ENCODE measurements at regions not wholly inside any gene's neighbourhood (a gene's known extent, or its start where the extent isn't known, plus 50 kb on each side); places are given as distances from the start of the nearest gene placed in this dataset.

DNA sequence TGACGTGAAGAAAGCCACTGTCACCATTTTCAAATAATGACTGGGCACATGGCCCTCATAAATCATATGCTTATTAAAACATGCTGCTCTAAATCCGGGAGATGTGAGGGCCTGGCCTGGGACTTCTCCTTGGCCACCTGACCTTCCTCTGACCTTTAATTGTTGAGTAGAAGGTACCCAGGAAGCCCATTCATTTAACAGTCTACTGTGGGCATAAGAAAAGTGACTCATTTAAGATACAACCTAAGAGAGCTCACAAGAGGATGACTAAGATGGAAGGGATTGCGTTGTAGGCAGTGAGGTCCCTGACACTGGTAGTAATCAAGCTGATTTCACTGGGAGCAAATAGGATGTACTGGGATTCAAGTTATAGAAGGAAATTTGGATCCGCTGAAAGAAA is 203.4 kb upstream of the GPR26 start:
- TF ChIP-seq EP300 (IDR thresholded peaks at IDR 0.05) (no peak), CTCF (IDR thresholded peaks at IDR 0.05) (no peak), POLR2A (IDR thresholded peaks at IDR 0.05) (no peak), POLR2AphosphoS5 (IDR thresholded peaks at IDR 0.05) (no peak)

All from stomach (tissue), 4 donors.